ENCODE measurements at regions not wholly inside any gene's neighbourhood (a gene's known extent, or its start where the extent isn't known, plus 50 kb on each side); places are given as distances from the start of the nearest gene placed in this dataset.
A peak's percentile ranks its signal among the peaks of the same experiment; 100 is the strongest.

GRCh38 chr4:184958923-184959210, 59.4 kb upstream of the HELT start:
- Mint-ChIP-seq H3K27ac (no peak overlapping the region), H3K27me3 (ENCODE audit: low read depth) (no peaks in the 10 kb centered on the region), H3K36me3 (no peaks in the 10 kb centered on the region), H3K4me3 (no peak overlapping the region), H3K4me1 (peaks cover 9% of the 10 kb centered on the region; the same call in 1 of the 2 replicates), H3K9me3 (no peaks in the 10 kb centered on the region)
- POLR2A ChIA-PET, result no interaction called here
- DNase-seq (ENCODE audit: low spot score) (no peak), ATAC-seq (no peak)
- CTCF ChIA-PET, result no interaction called here
- TF ChIP-seq ZNF423 (CRISPR knock-in tag; IDR thresholded peaks at IDR 0.05) (no peak), ZNF416 (CRISPR knock-in tag; IDR thresholded peaks at IDR 0.05) (no peak), GTF2I (CRISPR knock-in tag; conservative IDR thresholded peaks at IDR 0.05) (no peak), OVOL2 (CRISPR knock-in tag; IDR thresholded peaks at IDR 0.05; ENCODE audit: borderline replicate concordance) (no peak), TEAD1 (CRISPR knock-in tag; IDR thresholded peaks at IDR 0.05) (no peak), CREB1 (CRISPR knock-in tag; IDR thresholded peaks at IDR 0.05) (no peak), HMGXB4 (CRISPR knock-in tag; IDR thresholded peaks at IDR 0.05) (no peak), ZNF532 (CRISPR knock-in tag; IDR thresholded peaks at IDR 0.05; ENCODE audit: borderline replicate concordance) (no peak), ZNF396 (CRISPR knock-in tag; IDR thresholded peaks at IDR 0.05; ENCODE audit: borderline replicate concordance) (no peak), JAZF1 (CRISPR knock-in tag; IDR thresholded peaks at IDR 0.05) (no peak), PRDM15 (CRISPR knock-in tag; IDR thresholded peaks at IDR 0.05) (no peak), NR2C2 (CRISPR knock-in tag; IDR thresholded peaks at IDR 0.05) (no peak)

GRCh38 chr4:184959309-184959708, 59.0 kb upstream of the HELT start:
- ATAC-seq, result no peak
- H3K27me3 Mint-ChIP-seq (ENCODE audit: low read depth), result no peaks in the 10 kb centered on the region
- 0 out of 2 replicates have a peak, but pooled peaks cover under 1% of the 10 kb centered on the region for H3K36me3 Mint-ChIP-seq
- peaks cover 9% of the 10 kb centered on the region; the same call in 1 of the 2 replicates for H3K4me1 Mint-ChIP-seq
- H3K9me3 Mint-ChIP-seq, result peaks cover under 1% of the 10 kb centered on the region; the same call in 1 of the 2 replicates
- no peak for TF ChIP-seq ZSCAN18 (CRISPR knock-in tag; IDR thresholded peaks at IDR 0.05)
- TF ChIP-seq IRF1 (CRISPR knock-in tag; IDR thresholded peaks at IDR 0.05), result no peak
- TF ChIP-seq SOX15 (CRISPR knock-in tag; IDR thresholded peaks at IDR 0.05), result no peak
- no peak for TF ChIP-seq ARID4B (CRISPR knock-in tag; IDR thresholded peaks at IDR 0.05; ENCODE audit: borderline replicate concordance)
- TF ChIP-seq MLX (CRISPR knock-in tag; IDR thresholded peaks at IDR 0.05), result no peak
- 0 out of 2 replicates have a peak, but pooled peaks have one; percentile 24 for TF ChIP-seq FOXP1 (CRISPR knock-in tag; IDR thresholded peaks at IDR 0.05; ENCODE audit: borderline replicate concordance)
- CTCF ChIA-PET, result no interaction called here
- no peak for DNase-seq (ENCODE audit: low spot score)
- POLR2A ChIA-PET, result no interaction called here
- H3K4me3 Mint-ChIP-seq, result no peak overlapping the region
- H3K27ac Mint-ChIP-seq, result no peak overlapping the region
